MM.1S (cell line): ENCODE measurements at regions not wholly inside any gene's neighbourhood (a gene's known extent, or its start where the extent isn't known, plus 50 kb on each side); places are given as distances from the start of the nearest gene placed in this dataset.

ENCODE experiments used
- DNase-seq: peaks from one replicate; pipeline ENCODE4 v3.0.0-alpha.2; 2015
- H2AFZ ChIP-seq: fragments of 300-600 bp; sonication (generic); 2 replicates; pipeline ENCODE4 v1.6.0; 2016; ENCODE audit warnings: antibody characterized with exemption, low read length
- H3F3A ChIP-seq: fragments of 300-600 bp; sonication (generic); 2 replicates; pipeline ENCODE4 v1.6.1; 2016; ENCODE audit warnings: mild to moderate bottlenecking, antibody characterized with exemption, low read length, moderate library complexity, mixed read lengths; ENCODE audit not compliant: insufficient read depth
- H3K27ac ChIP-seq: fragments of 300-600 bp; sonication (generic); 2 replicates; pipeline ENCODE4 v1.5.1; 2016; ENCODE audit warnings: mild to moderate bottlenecking, low read length
- H3K27me3 ChIP-seq: fragments of 300-600 bp; sonication (generic); replicated peaks from 2 replicates; pipeline ENCODE4 v1.6.0; 2016; ENCODE audit warnings: low read length; ENCODE audit not compliant: insufficient read depth
- H3K36me3 ChIP-seq: fragments of 300-600 bp; sonication (generic); replicated peaks from 2 replicates; pipeline ENCODE4 v1.6.1; 2016; ENCODE audit warnings: mild to moderate bottlenecking, low read length, mixed read lengths; ENCODE audit not compliant: insufficient read depth
- H3K4me1 ChIP-seq: fragments of 300-600 bp; sonication (generic); 2 replicates; pipeline ENCODE4 v1.6.1; 2016; ENCODE audit warnings: low read length, mixed read lengths
- H3K4me2 ChIP-seq: fragments of 300-600 bp; sonication (generic); 2 replicates; pipeline ENCODE4 v1.6.0; 2016; ENCODE audit warnings: low read depth, low read length
- H3K4me3 ChIP-seq: fragments of 300-600 bp; sonication (generic); 2 replicates; pipeline ENCODE4 v1.5.1; 2016; ENCODE audit warnings: low read length, mixed read lengths
- H3K79me2 ChIP-seq: fragments of 300-600 bp; sonication (generic); 2 replicates; pipeline ENCODE4 v1.6.1; 2016; ENCODE audit warnings: mixed run types, low read length, mixed read lengths
- H3K9ac ChIP-seq: fragments of 300-600 bp; sonication (generic); 2 replicates; pipeline ENCODE4 v1.6.1; 2016; ENCODE audit warnings: low read length, mixed read lengths
- H3K9me2 ChIP-seq: fragments of 300-600 bp; sonication (generic); replicated peaks from 2 replicates; pipeline ENCODE4 v1.6.1; 2016; ENCODE audit warnings: mild to moderate bottlenecking, low read length, mixed read lengths; ENCODE audit not compliant: insufficient read depth
- H3K9me3 ChIP-seq: fragments of 300-600 bp; sonication (generic); replicated peaks from 2 replicates; pipeline ENCODE4 v1.6.1; 2016; ENCODE audit warnings: mild to moderate bottlenecking, low read length, mixed read lengths; ENCODE audit not compliant: insufficient read depth
- H4K20me1 ChIP-seq: fragments of 300-600 bp; sonication (generic); 2 replicates; pipeline ENCODE4 v1.6.1; 2016; ENCODE audit warnings: mild to moderate bottlenecking, low read length, moderate library complexity, mixed read lengths; ENCODE audit not compliant: insufficient read depth
- CTCF ChIP-seq: fragments of 300-600 bp; sonication (generic); IDR thresholded peaks from 2 replicates; pipeline ENCODE4 v1.5.1; 2016; ENCODE audit warnings: antibody characterized with exemption, low read length, mixed read lengths
- EZH2 ChIP-seq: fragments of 300-600 bp; sonication (generic); optimal IDR thresholded peaks from 2 replicates; pipeline ENCODE3; 2017; ENCODE audit warnings: low read depth, mild to moderate bottlenecking, antibody characterized with exemption, low read length, mixed read lengths
- EZH2phosphoT487 ChIP-seq: fragments of 300-600 bp; sonication (generic); IDR thresholded peaks from 2 replicates; pipeline ENCODE4 v1.6.1; 2018; ENCODE audit warnings: antibody characterized with exemption, low read length

GRCh38 chr18:7516266-7517117 lies 50.6 kb upstream of the PTPRM start:
- no peak for DNase-seq
- H3K79me2 ChIP-seq: no peaks in the 10 kb centered on the region
- H3K9me3 ChIP-seq: no peaks in the 10 kb centered on the region
- no peaks in the 10 kb centered on the region for H3K27me3 ChIP-seq
- no peaks in the 10 kb centered on the region for H4K20me1 ChIP-seq
- TF ChIP-seq EZH2 (no peak), CTCF (no peak), EZH2phosphoT487 (no peak)
- H2AFZ ChIP-seq: no peak overlapping the region
- no peak overlapping the region for H3K4me2 ChIP-seq
- H3F3A ChIP-seq: no peaks in the 10 kb centered on the region
- no peak overlapping the region for H3K9ac ChIP-seq
- H3K27ac ChIP-seq: no peak overlapping the region
- no peaks in the 10 kb centered on the region for H3K36me3 ChIP-seq
- no peak overlapping the region for H3K4me3 ChIP-seq
- no peaks in the 10 kb centered on the region for H3K4me1 ChIP-seq
- no peaks in the 10 kb centered on the region for H3K9me2 ChIP-seq
